CD1c-positive myeloid dendritic cell (primary cell): ENCODE measurements at regions not wholly inside any gene's neighbourhood (a gene's known extent, or its start where the extent isn't known, plus 50 kb on each side); places are given as distances from the start of the nearest gene placed in this dataset.

ENCODE experiments used
- DNase-seq: peaks from one replicate; pipeline ENCODE4 v3.0.0-alpha.2; 2016; ENCODE audit errors: extremely low spot score

GRCh38 chr10:78769526-78769925, 299.2 kb upstream of the ZMIZ1 start:
- DNase-seq, result no peak

GRCh38 chr10:78770167-78771090, 298.3 kb upstream of the ZMIZ1 start:
- DNase-seq, result no peak

- no peak for DNase-seq
Observed at GRCh38 chr10:78771260-78771659, 297.5 kb upstream of the ZMIZ1 start.

GRCh38 chr10:78771808-78772455, 296.8 kb upstream of the ZMIZ1 start:
- DNase-seq, result no peak

GRCh38 chr10:78772486-78772885, 296.3 kb upstream of the ZMIZ1 start:
- no peak for DNase-seq

GRCh38 chr10:78772986-78773530, 295.7 kb upstream of the ZMIZ1 start:
- no peak for DNase-seq

GRCh38 chr10:78774614-78774998, 294.2 kb upstream of the ZMIZ1 start:
- no peak for DNase-seq

GRCh38 chr10:78774999-78775711, 293.6 kb upstream of the ZMIZ1 start:
- no peak for DNase-seq

- DNase-seq, result no peak
Observed at GRCh38 chr10:78775891-78776290, 292.9 kb upstream of the ZMIZ1 start.

- DNase-seq, result peak; percentile 75
Observed at GRCh38 chr10:78776756-78777155, 292.0 kb upstream of the ZMIZ1 start.

- DNase-seq, result no peak
Observed at GRCh38 chr10:78777466-78777865, 291.3 kb upstream of the ZMIZ1 start.

GRCh38 chr10:78777867-78778266, 290.9 kb upstream of the ZMIZ1 start:
- DNase-seq, result no peak

GRCh38 chr10:78778444-78779338, 290.1 kb upstream of the ZMIZ1 start:
- DNase-seq, result no peak

- no peak for DNase-seq
Observed at GRCh38 chr10:78779339-78779955, 289.3 kb upstream of the ZMIZ1 start.

- DNase-seq, result no peak
Observed at GRCh38 chr10:78780551-78780961, 288.2 kb upstream of the ZMIZ1 start.

GRCh38 chr10:78781251-78781913, 287.4 kb upstream of the ZMIZ1 start:
- no peak for DNase-seq

GRCh38 chr10:78781991-78782390, 286.8 kb upstream of the ZMIZ1 start:
- no peak for DNase-seq

GRCh38 chr10:78782441-78782840, 286.3 kb upstream of the ZMIZ1 start:
- no peak for DNase-seq

GRCh38 chr10:78783753-78784152, 285.0 kb upstream of the ZMIZ1 start:
- no peak for DNase-seq

- DNase-seq, result no peak
Observed at GRCh38 chr10:78784546-78784945, 284.2 kb upstream of the ZMIZ1 start.
